GM12864 (cell line): ENCODE measurements at regions not wholly inside any gene's neighbourhood (a gene's known extent, or its start where the extent isn't known, plus 50 kb on each side); places are given as distances from the start of the nearest gene placed in this dataset.
A peak's percentile ranks its signal among the peaks of the same experiment; 100 is the strongest.
"Not testable (repeated sequence)": the region's sequence is repeated elsewhere in the genome, so short reads cannot be mapped to it uniquely, and the experiment has no call there.

Experiments
- DNase-seq: peaks from one replicate; pipeline ENCODE4 v3.0.0-alpha.2; 2011; ENCODE audit warnings: low read depth
- H3K4me3 ChIP-seq: 2 replicates; pipeline ENCODE4 v1.5.1; 2011; ENCODE audit warnings: mild to moderate bottlenecking, low read depth, low read length, control low read depth
- CTCF ChIP-seq: IDR thresholded peaks from 2 replicates; pipeline ENCODE4 v1.5.1; 2011; ENCODE audit warnings: low read depth, mild to moderate bottlenecking, moderate library complexity, low read length, control low read depth, inconsistent platforms; ENCODE audit errors: missing control alignments

- peak overlapping the region; percentile 3; the same call in 1 of the 2 replicates for H3K4me3 ChIP-seq
- TF ChIP-seq CTCF = no peak
- peak; percentile 61 for DNase-seq
Observed at GRCh38 chr18:59848002-59848401, 51.8 kb upstream of the PMAIP1 start.

GRCh38 chr18:59847491-59847846, 52.3 kb upstream of the PMAIP1 start:
- peak overlapping the region; percentile 3; the same call in 1 of the 2 replicates for H3K4me3 ChIP-seq
- not testable (repeated sequence) for DNase-seq

- no peak overlapping the region; the same call in 1 of the 2 replicates for H3K4me3 ChIP-seq
- no peak for TF ChIP-seq CTCF
- peak; percentile 68 for DNase-seq
Observed at GRCh38 chr18:59846814-59847490, 52.8 kb upstream of the PMAIP1 start.

GRCh38 chr18:59842947-59843346, 56.8 kb upstream of the PMAIP1 start:
- no peak for DNase-seq
- no peak for TF ChIP-seq CTCF
- H3K4me3 ChIP-seq = no peak overlapping the region

GRCh38 chr18:59839931-59840685, 59.7 kb upstream of the PMAIP1 start:
- peak; percentile 1 for TF ChIP-seq CTCF
- H3K4me3 ChIP-seq = no peak overlapping the region
- DNase-seq = no peak

- H3K4me3 ChIP-seq = no peak overlapping the region
- DNase-seq = no peak
- TF ChIP-seq CTCF = no peak
Observed at GRCh38 chr18:59839246-59839645, 60.5 kb upstream of the PMAIP1 start.

- peak; percentile 65 for DNase-seq
- TF ChIP-seq CTCF = peak; percentile 85
- no peak overlapping the region for H3K4me3 ChIP-seq
Observed at GRCh38 chr18:59837586-59837985, 62.2 kb upstream of the PMAIP1 start.
